H1 (cell line): ENCODE measurements at regions not wholly inside any gene's neighbourhood (a gene's known extent, or its start where the extent isn't known, plus 50 kb on each side); places are given as distances from the start of the nearest gene placed in this dataset.

ENCODE experiments used
- E2F6 ChIP-seq: IDR thresholded peaks from 2 replicates; pipeline ENCODE4 v1.6.1; 2012; ENCODE audit warnings: inconsistent platforms
- EP300 ChIP-seq, 2 experiments: IDR thresholded peaks; 1 replicate in 1 of 2; 2 replicates in 1 of 2; pipeline ENCODE4 v1.6.1; 2011 to 2012; ENCODE audit warnings: low read depth in 2 of 2, low read length in 2 of 2, mild to moderate bottlenecking in 2 of 2, borderline replicate concordance in 1 of 2, inconsistent platforms in 1 of 2, moderate library complexity in 1 of 2
- KDM4A ChIP-seq: IDR thresholded peaks from one replicate; pipeline ENCODE4 v1.7.1; 2012; ENCODE audit warnings: low read depth, mild to moderate bottlenecking, moderate library complexity, low read length, inconsistent platforms; ENCODE audit not compliant: severe bottlenecking
- PHF8 ChIP-seq: fragments of 200-600 bp; sonication (generic); conservative IDR thresholded peaks from 2 replicates; pipeline ENCODE4 v1.7.1; 2012; ENCODE audit warnings: low read depth, mild to moderate bottlenecking, inconsistent platforms, low read length, moderate library complexity
- POU5F1 ChIP-seq: IDR thresholded peaks from 2 replicates; pipeline ENCODE4 v1.6.1; 2011; ENCODE audit warnings: low read depth, mild to moderate bottlenecking, low read length, moderate library complexity
- RAD21 ChIP-seq, 2 experiments: IDR thresholded peaks in 1 of 2; conservative IDR thresholded peaks in 1 of 2; 2 replicates each; pipeline ENCODE4 v1.6.1; 2011; ENCODE audit warnings: low read depth in 2 of 2, low read length in 2 of 2, improper control_type of control experiment in 1 of 2, inconsistent platforms in 1 of 2, mild to moderate bottlenecking in 1 of 2, moderate library complexity in 1 of 2
- RFX5 ChIP-seq: IDR thresholded peaks from 2 replicates; pipeline ENCODE4 v1.6.1; 2011; ENCODE audit warnings: low read depth, low read length, improper control_type of control experiment, borderline replicate concordance
- RXRA ChIP-seq: IDR thresholded peaks from 2 replicates; pipeline ENCODE4 v1.6.1; 2011; ENCODE audit warnings: low read depth, mild to moderate bottlenecking, low read length, moderate library complexity; ENCODE audit not compliant: insufficient read depth
- TAF1 ChIP-seq: IDR thresholded peaks from 2 replicates; pipeline ENCODE4 v1.6.1; 2011; ENCODE audit warnings: mild to moderate bottlenecking, low read depth, low read length

DNA sequence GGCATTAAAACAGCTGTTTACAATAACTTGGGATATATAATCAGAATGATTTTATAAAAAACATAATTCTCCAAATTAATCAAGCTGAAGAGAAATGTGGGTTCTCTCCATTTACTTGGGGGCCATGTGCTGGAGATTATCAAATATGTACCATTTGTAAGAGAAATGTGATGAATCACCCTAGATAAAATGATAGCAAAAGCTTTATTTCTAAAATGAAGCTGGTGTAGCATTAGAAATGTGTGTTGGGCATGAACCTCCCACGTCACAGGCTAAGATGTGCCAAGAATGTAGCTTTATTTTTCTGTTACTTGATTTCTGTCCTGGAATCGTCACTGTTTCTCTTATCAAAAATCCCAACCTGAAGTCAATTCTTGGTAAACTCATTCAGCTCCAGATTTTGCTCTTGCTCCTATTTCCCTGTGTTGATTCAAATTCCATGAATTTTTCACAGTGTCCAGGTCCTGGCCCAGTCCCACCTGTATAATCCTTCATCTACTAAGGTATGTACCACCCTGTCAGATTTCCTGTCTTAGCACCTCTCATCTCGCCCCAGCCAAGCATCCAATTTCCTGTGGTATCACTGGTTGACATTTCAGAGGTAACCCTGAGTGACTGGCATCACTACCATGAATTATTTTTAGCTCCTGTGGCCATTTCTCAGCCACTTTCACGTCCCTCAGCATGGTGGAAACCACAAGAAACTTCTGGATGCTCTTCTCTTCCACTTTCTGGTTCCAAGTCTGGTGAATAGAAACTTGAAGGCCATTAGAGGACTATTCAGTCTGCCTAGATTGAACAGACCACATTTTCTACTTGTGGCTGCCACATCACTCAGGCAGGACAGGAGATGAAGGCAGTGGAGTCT, 103.6 kb upstream of the FLRT2 start (continued):
- TF ChIP-seq EP300 (IDR thresholded peaks at IDR 0.05; ENCODE audit: borderline replicate concordance in 1 of 2, low read depth in 2 of 2, low read length in 2 of 2) (no peak), POU5F1 (no peak), KDM4A (no peak), RXRA (no peak), PHF8 (no peak), E2F6 (no peak), RAD21 (IDR thresholded peaks at IDR 0.05 in 1 of 2, conservative IDR thresholded peaks at IDR 0.05 in 1 of 2; ENCODE audit: low read depth in 2 of 2, low read length in 2 of 2) (no peak), TAF1 (no peak), RFX5 (no peak)
